Activated CD8-positive, alpha-beta memory T cell treated with anti-CD3 and anti-CD28 coated beads for 48 hours (primary cell): ENCODE measurements at regions not wholly inside any gene's neighbourhood (a gene's known extent, or its start where the extent isn't known, plus 50 kb on each side); places are given as distances from the start of the nearest gene placed in this dataset.
"Not testable (repeated sequence)": the region's sequence is repeated elsewhere in the genome, so short reads cannot be mapped to it uniquely, and the experiment has no call there.

Experiments used
- DNase-seq, 3 experiments: peaks; one replicate each; pipeline ENCODE4 v3.0.0-alpha.2; 2020; ENCODE audit warnings: low read depth in 2 of 3, low spot score in 2 of 3

DNA sequence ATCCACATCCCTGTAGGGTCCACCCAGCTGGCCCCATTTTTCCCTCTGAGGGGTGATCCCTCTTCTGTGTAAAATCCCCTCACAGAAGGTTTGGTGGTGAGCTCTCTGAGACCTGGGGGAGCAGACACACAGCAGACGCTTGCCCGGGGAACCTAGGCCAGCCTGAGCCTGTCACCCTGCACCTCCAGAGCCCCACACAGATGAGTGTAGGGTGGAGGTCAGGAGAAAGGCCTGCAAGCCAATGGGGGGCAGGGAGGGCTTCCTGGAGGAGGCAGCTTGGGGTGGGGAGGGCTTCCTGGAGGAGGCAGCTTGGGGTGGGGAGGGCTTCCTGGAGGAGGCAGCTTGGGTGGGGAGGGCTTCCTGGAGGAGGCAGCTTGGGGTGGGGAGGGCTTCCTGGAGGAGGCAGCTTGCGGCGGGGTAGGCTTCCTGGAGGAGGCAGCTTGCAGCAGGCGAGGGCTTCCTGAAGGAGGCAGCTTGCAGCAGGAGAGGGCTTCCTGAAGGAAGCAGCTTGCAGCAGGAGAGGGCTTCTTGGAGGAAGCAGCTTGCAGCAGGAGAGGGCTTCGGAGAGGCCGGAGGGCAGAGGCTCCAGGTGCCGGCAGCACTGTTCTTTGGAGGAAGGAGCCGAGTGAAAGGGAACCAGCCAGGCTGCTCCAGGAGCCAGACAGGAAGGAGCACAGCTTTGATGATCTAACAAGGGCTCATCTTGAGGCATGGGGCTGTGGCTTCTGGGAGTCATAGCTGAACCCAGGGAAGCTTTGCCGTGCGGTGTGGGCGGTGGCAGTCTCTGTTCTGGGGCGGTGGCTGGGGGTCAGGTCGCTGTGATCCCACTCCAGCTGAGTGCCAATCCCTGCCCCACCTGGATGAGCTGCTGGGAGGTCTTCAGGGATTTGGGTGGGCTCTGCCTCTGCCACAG, 83.7 kb upstream of the ZNF469 start:
- no peak for DNase-seq

GRCh38 chr16:88299751-88300462, 82.9 kb upstream of the ZNF469 start:
- no peak for DNase-seq

DNA sequence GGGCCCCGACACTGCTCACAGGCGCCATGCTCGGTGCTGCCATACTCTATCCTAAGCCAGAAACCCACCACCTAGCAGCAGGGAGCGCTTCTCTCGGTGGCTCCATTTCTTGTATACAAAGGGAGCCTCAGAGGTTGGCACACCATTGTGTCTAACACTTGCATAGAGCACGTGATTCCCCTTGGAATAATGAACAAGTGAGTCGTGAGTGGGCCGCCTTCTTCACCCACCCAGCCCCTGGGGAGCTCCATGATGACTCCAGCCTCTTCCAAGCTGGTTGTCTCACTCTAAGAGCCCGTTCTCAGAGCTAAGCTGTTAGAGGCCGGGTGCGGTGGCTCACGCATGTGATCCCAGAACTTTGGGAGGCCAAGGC, 82.3 kb upstream of the ZNF469 start:
- no peak for DNase-seq

DNA sequence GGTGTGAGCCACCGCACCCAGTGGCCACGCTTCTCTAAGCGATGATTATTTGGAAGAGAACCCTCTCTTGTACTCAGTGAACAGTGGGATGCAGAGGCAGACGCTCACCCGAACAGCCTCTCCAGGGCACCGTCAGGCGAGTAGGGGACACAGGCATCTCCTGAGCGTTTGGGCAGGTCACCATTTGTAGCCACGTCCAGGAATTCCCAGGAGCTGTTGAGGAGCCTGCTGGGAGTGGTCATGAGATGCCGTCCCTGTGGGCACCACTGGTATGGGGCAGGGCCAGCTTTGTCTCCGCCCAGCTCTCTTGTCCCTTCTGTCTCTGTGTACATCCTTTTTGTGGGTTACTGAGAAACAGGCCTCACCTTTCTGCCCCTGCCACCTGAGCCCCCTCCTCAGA, 81.3 kb upstream of the ZNF469 start:
- DNase-seq = no peak

DNA sequence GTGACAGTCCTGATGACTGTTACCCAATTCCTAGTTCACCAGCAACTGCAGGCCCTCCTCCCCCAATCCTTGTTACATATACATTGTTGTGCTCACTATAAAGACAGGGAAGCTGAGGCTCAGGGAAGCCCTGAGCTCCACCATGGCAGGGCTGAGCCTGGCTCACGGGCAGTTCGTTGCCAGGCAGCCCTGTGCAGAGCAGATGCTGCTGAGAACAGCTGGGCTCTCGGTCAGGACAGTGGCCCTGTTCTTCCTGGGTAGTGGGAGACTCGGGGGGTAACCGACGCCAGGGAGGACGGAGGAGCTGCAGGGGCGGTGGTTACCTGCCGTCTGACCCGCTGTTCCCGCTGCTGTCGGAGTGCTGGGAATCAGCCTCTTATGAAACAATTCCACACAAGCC, 80.9 kb upstream of the ZNF469 start:
- no peak for DNase-seq

DNA sequence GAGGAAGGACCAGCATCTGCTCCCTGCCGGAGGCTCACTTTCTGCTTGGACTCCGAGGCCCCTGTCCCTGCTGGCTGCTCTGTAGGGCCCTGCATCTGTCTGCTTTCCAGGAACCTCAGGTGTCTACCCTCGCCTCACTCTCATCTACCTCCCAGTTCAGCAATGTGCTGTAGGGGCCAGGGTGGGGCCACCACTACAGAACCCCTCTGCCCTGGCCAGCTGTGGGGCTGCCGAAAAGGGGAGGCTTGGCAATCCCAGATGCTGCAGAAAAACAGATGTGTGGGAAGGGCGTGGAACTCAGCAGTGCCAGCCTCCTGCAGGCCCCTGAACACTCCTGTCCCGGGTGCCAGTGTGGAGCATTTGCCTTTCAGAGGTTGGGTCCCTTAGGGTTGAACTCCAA, 80.1 kb upstream of the ZNF469 start:
- DNase-seq = no peak

DNA sequence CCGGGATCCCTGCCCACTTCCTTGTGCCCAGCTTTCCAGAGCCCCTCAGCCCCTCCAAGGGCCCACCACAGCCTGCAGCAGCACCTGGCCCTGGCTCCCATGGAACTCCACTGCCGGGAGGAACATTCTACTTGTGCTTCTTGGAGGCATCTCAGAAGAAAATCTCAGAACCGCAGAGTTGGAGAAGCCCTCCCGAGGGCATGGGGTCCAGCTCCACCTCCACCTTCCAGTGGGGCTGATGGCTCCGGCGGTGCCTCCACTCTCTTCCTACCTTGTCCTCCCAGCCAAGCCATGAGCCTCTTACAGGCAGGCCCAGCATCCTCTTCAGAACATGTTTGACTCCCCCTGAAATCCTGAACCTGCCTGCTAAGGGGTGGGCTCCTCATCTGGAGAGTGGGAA, 79.4 kb upstream of the ZNF469 start:
- DNase-seq = no peak

DNA sequence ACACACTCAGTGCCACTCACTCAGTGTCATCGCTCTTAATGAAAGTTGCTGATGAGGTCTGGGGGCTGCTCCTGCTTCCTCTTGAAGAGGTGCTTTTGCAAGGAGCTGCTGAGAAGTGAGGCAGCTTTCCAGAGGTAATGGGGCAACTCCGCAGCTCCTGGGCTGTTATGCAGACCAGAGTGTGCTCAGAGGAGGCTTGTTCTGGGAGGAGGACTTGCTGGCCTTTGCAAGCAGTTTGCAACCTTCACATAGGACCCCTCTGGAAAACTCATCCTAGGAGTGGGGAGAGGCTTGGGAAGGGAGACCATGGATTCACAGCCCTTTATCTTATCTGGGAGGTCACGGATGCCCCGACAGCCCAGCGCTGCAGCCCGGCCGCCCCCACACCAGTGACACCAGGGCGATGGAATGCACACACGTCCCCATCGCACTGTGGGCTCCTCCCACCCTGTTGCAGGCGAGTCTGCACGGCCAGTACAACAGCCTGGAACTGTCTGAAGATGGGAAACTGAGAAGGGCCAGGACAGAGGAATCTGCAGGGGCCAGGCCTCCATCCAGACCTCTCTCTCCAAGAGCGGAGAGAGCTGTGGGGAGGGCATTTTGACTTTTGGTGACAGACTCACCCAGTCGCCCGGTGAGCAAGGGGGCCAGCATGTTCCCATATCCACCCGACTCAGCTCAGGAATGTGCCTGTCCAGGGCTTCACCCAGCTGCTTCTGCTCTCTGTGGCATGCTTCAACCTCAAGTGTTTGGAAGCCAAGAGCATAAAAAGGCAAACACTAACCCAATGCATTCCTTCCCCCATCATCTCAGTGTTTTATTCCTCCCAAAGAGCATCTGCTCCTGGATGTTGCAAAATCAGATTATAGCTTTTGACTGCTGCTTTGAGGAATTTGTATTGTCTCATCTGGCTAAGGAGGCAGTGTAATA, 78.6 kb upstream of the ZNF469 start:
- no peak for DNase-seq

DNA sequence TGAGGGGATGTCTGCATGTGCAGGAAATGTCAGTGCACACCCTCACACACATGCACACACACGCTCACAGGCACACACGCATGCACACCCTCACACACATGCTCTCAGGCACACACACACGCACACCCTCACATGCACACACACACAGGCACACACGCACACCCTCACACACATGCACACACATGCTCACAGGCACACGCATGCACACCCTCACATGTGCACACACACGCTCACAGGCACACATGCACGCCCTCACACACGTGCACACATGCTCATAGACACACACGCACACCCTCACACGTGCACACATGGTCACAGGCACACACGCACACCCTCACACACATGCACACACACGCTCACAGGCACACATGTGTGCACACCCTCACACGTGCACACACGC, 77.6 kb upstream of the ZNF469 start:
- DNase-seq = no peak

GRCh38 chr16:88306411-88306810, 76.3 kb upstream of the ZNF469 start:
- no peak for DNase-seq

DNA sequence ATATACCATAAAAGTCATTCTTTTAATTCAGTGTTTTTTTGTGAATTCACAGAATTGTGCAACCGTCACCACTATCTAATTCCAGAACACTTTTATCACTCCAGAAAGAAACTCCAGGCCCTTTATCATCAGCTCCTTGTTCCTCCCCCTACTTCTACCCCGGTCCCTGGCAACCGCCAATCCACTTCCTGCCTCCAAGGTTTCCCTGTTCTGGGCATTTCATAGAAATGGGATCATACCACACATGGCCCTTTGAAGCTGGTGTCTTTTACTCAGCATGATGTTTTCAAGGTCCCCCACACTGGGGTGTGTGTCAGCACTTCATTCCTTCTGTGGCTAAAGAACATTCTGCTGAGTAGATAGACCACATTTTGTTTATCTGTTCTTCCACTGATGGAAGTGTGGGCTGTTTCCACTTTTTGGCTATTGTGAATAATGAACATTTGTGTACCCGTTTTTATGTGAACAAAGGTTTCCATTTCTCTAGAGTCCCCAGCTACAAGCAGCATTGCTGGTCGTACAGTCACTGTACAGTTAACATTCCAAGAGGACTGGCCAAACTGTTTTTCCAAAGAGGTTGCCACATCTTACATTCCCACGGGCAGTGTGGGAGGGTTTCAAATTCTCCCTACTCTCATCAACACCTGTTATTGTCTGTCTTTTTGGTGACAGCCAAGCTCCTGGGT, 75.8 kb upstream of the ZNF469 start:
- DNase-seq = no peak

DNA sequence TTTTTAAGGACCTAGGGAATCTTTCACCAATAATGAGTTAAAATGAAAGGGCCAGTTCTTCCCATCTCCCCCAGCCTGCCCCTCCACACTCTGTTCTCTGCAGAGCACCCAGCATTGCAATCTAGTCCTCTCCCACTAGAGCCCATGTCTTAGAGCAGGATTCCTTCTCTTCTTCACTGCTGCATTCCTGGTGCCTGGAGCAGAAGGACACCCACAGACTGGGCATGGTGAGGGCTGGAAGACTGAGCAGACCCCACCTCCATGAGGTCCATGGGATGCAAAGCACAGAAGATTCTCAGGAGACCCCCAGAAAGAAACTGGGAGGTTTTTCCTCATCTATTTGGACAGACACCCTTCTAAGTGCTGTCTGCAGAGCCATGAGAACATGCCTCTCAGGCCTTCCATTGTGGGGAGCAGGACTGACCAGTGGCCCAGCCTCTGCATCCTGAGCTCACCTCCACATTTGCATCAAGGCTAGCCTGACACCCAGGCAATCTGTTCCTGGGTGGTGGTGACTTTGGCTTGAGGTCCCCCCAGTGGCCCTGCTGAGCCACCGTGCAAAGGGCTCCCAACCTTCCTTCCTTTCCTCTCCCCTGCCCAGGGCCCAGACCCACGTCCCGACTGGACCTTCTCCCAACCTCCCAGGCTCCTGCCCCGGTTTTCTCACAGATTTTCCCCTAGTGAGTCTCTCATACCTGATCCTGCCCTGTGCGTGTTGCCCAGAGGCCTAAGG, 74.2 kb upstream of the ZNF469 start:
- no peak for DNase-seq

GRCh38 chr16:88309174-88309907, 73.4 kb upstream of the ZNF469 start:
- no peak for DNase-seq

DNA sequence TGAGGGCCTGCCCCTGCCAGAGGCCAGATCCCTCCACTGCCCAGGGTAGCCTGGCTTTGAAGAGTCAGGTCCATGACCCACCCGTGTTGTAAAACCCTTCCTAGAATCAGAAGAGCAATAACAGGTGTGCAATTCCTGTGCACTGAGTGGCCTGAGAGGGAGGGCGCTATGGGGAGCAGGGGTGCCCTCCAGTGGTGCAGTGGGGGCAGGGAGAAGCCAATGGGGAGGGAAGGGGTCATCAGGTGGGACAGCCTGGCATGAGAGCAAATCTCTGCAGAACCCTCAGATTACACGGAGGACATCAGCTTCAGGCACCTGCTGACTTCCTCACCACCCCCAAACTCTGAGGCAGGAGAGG, 72.9 kb upstream of the ZNF469 start:
- DNase-seq = no peak

- no peak for DNase-seq
These were observed 71.8 kb upstream of the ZNF469 start for GRCh38 chr16:88310796-88311605.

- DNase-seq = not testable (repeated sequence)
These were observed 70.9 kb upstream of the ZNF469 start for GRCh38 chr16:88311860-88312259.

GRCh38 chr16:88312732-88313131, 70.0 kb upstream of the ZNF469 start:
- DNase-seq = no peak

DNA sequence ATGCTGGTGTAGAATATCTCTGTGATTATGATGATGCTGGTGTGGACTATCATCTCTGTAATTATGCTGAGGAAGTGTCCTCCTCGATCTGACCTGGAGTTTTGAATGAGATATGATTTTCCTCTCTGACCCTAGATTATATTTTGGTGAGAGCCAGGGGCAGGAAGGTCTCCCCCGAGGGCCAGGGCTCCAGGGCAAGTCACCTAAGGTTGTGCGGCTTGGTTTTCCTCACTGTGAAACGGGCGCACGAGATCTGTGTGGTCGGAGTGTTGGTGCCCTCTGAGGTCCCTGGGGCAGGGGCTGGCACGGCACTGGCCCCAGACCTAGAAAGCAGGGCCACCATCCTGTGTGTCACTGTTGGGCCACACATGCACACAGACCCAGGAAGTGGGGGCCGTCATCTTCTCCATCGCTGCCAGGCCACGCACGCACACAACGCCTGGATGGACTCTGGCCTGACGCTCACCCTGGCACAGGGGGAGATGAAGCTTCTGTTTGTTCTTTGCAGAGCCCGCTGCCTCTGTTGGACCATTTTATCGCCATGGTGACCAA, 67.7 kb upstream of the ZNF469 start:
- DNase-seq = no peak
